ENCODE measurements at regions not wholly inside any gene's neighbourhood (a gene's known extent, or its start where the extent isn't known, plus 50 kb on each side); places are given as distances from the start of the nearest gene placed in this dataset.
"Not testable (repeated sequence)": the region's sequence is repeated elsewhere in the genome, so short reads cannot be mapped to it uniquely, and the experiment has no call there.

DNA sequence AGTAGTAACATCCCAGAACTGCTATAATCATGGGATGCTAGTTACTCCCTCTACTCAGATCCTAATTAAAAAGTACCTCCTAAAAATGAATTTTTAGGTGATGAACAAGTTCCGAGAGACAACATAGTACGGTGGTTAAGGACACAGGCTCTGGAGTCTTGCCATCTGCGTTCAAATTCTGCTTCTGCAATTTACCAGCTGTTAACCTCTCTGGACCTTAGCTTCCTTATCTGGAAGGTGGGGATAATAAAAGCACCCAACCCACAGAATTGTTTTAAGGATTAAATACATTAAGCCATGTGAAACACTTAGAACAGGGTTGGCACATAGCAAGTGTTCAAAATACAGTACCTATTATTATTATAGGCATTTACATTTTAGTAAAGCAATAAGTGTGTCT, 77.5 kb upstream of the XPA start:
- no peak for DNase-seq

DNA sequence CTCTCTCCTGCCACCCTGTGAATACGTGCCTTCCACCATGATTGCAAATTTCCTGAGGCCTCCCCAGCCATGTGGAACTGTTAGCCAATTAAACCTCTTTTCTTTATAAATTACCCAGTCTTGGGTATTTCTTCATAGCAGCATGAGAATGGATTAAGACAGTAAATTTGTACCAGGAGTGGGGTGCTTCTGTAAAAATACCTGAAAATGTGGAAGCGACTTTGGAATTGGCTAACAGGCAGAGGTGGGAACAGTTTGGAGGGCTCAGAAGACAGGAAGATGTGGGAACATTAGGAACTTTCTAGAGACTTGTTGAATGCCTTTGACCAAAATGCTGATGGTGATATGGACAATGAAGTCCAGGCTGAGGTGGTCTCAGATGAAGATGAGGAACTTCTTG, 74.3 kb upstream of the FOXE1 start:
- not testable (repeated sequence) for DNase-seq

DNA sequence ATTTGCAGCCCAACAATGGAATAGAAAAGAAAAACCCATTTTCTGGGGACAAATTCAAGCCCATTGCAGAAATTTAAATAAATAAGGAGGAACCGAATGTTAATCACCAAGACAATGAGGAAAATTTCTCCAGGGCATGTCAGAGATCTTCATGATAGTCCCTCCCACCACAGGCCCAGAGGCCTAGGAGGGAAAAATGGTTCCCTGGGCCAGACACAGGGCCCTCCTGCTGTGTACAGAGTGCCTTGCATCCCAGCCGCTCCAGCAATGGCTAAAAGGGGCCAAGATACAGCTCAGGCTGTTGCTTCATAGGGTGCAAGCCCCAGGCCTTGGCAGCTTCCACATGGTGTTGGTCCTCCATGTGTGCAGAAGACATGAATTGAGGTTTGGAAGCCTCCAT, 73.4 kb upstream of the FOXE1 start:
- DNase-seq, result no peak

DNA sequence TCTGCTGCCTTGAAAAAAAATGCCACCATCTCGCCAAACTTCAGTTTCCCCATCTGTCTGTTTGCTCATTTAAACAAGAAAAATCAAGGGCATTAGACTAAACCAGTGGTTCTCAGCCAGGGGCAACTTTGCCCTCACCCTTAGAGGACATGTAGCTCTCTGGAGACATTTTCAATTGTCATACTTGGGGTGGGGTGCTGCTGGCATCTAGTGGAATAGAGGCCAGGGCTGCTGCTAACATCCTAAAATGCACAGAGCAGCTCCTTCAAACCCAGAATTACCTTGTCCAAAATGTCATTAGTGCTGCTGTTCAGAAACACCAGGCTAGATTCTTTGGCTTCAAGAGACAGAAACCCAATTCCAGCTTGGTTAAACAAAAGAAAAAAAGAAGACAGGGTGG, 71.1 kb upstream of the FOXE1 start:
- no peak for DNase-seq

DNA sequence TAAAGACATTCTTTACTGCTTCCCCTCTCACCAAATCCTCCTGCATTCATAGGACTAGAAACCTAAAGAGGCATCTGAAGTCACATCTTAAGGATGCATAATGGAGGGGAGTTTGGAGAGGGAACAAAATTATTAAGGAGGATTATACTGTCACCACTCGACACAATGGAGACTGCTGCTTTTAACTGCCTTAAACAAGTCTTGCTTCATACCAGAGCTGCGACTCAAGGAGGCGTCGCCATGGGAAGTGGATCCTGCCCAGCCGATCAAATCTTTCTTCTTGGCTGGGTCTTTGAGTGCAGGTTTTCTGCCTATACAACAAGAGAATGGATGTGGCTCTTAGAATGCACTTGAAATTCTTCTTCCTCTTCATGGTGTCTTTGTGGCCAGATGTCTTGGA, 66.7 kb upstream of the FOXE1 start:
- no peak for DNase-seq

DNA sequence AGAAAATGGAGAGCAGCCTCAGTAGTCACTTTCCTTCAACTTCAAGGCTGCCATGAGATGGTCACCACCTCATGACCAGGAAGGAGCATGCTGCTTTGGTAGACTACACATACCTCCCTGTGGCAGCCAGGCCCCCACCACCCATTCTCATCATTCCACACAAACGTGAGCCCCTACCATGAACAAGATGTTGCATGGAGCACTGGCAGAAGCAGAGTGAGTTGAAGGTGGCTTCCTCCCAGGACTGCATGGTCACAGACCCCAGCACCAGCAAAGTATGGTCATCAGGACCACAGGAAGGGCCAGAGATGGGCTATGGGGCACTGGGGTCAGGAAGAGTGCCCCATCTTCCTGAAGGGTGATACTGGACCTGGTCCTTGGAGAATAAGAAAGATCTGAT, 65.5 kb upstream of the FOXE1 start:
- DNase-seq, result no peak

DNA sequence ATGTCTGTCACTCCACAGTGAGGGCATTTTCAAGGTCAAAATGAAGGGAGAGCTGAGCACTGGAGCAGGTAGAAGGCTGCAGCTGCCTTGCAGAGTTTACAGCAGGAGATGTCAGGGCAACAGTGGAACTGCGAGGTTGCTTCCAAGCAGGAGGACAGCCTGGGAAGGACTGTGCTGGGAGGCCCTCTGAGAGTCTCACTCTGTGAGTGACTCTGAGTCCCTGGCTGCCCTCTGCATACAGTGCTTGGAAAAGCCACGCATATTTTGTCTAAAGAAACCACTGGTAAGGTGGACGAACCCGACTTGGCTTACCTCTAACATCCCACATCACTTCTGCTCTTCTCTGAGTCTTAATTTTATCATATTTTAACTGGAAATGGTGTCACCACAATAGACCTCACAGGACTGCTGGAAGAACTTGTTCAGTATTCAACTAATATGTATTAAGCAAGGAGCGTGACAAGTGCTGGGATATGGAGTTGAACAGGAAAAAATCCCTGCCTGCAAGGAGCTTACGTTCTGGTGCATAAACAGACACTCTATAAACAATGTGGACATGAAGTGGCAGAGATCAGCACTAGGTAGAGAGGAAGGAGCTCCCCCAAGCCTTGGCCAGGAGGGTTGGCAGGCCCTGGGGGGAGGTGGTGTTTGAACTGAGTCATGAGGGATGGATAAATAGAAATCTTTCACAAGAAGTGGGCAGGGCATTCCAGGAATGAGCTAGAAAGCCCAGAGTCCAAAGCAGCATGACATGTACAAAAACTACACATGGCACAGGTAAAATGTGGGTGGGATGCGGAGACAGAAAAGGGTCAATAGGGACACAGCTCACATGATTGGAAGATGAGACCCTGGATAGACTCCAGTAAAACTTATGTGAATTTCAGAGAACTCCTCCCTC, 64.0 kb upstream of the FOXE1 start:
- DNase-seq, result no peak

DNA sequence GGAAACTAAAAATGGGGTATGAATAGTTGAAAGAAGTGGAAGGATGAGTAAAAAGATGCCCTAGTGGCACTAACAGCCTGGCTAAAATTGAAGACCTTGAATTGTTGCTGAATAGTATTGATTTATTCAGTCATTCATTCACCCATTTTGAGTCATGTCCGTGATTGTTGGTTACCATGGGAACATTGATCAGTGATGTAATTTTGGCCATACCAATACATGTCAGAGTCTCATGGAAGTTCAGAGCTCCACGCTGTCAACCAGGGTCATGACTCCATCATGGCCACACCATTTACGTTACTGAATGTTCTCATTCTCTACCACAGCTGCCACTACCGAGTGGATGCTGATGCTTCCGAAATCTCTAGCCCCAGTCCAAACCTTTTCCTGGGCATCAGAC, 62.5 kb upstream of the FOXE1 start:
- no peak for DNase-seq

DNA sequence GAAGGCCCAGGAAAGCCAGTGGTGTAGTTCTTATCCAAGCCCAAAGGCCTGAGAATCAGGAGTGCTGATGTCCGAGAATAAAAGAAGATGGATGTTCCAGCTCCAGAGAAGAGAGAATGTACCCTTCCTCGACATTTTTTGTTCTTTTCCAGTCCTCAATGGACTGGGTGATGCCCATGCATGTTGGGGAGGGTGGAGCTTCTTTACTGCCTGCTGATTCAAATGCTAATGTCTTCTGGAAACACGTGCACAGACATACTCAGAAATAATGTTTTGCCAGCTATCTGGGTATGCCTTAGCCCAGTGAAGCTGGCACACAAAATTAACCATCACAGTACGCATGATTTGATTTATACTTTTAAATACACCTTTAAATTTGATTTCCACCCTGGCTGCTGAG, 61.5 kb upstream of the FOXE1 start:
- no peak for DNase-seq

DNA sequence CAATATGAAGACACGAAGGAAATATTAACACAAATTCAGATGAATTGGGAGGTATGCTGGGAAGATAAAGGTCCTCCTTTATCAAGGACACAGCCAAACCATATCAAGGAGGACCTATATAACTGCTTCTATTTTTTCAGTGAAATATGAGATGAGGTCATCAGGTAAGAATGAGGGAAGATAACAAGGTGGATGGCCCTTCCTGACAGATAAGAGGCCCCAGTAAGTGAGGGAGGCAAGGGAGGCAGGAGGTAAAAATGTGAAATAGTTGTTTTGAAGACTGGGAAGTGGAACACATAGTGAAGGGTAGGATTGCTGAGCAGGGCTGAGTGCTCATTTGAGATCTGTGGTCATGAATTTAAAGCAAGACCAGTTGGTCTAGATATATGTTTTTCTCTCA, 60.0 kb upstream of the FOXE1 start:
- DNase-seq, result no peak

DNA sequence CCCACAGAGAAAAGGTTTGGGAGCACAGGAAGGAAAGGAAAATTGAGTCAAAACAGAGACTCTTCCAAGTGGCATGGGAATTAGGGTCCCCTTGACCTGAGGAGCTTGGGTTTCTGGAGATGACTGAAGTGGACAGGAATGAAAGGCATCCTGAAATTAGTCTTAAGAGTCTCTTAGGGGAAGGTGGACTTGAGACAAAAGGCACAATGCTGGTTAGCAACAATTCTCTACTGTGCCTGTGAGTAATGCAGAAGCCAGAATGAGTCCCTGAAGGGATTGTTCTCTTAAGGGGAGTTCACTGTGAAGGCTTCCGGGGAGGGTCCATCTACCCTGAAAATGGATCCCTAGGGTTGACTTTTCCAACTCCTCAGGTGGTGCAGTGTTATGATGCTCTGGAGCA, 58.4 kb upstream of the FOXE1 start:
- no peak for DNase-seq

DNA sequence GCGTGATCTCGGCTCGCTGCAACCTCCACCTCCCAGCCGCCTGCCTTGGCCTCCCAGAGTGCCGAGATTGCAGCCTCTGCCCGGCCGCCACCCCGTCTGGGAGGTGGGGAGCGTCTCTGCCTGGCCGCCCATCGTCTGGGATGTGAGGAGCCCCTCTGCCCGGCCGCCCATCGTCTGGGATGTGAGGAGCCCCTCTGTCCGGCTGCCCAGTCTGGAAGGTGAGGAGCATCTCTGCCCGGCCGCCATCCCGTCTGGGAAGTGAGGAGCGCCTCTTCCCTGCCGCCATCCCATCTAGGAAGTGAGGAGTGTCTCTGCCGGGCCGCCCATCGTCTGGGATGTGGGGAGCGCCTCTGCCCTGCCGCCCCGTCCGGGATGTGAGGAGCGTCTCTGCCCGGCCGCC, 56.9 kb upstream of the FOXE1 start:
- DNase-seq, result not testable (repeated sequence)

DNA sequence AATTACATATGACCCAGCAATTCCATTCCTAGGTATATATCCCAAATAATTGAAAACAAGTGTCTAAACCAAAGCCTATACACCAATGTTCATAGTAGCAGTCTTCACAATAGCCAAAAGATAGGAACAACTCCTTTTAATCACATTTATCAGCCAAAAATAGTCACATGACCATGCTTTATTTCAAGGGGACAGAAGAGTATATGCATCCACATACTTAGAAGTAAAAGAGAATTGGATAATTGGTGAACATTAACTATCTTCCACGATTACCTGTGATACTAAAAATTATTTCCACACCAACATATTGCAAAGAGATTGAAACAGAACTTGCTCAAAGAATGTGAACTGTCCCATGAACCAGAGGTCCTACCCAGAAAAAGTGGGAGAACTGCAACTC, 51.8 kb upstream of the FOXE1 start:
- no peak for DNase-seq

DNA sequence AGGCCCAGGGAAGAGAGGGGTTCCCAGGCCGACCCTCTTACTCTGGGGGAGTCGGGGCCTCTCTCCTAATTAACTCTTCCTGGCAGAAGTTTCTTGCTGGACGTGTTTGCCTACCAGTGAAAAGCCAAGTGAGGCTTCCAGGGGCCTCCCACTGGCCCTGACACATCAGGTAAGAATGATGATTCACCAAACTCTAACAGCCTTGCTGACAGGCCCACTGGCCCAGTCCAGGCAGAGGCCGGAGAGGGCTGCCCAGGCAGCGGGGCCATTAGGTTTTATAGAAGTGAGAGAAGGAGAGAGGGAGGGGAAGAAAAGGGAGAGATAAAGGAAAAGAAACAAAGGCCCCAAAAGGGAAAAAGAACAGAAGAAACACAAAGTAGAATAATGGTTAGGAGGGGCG, 50.8 kb upstream of the FOXE1 start:
- peak; percentile 24 for DNase-seq

DNA sequence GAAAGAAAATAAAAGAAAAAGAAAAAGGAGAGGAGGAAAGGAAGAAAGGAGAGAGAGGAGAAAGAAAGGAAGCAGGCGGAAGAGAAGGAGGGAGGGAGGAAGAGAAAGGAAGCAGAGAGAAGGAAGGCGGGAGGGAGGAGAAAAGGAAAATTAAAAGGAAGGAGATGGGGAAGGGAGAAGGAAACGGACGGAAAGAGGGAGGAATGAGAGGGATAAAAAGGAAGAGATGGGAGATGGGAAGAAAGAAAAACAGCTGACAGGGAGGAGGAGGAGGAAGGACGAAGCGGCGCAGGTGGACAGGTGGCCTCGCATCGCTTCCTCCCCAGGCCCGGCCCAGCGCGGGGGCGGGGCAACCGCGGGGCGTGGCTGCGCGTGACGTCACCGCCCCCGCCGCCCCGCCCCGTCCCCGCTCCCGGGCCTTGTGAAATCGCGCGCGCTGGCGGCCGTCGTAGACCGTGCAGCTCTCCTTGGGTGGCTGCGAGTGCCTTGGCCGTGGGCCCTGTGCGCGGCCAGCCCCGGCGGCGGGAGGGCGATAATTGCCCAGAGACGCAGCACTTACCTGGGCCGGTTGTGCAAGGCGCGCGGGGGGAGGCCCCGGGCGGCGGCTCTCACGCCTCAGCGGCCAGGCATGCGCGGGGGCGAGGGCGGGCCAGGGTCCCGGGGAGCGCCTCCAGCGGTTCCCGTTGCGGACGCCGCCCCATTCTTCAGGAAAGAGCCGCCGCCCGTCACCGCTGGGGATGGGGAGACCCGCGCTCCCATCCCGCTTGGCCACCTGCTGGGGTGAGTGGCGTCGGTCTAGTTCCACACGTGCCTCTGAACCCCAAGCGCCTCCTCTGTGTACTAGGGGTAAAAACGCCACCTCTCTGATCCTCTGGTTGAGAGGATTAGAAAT, 49.6 kb upstream of the FOXE1 start:
- no peak for DNase-seq
